ENCODE measurements at regions not wholly inside any gene's neighbourhood (a gene's known extent, or its start where the extent isn't known, plus 50 kb on each side); places are given as distances from the start of the nearest gene placed in this dataset.
"Not testable (repeated sequence)": the region's sequence is repeated elsewhere in the genome, so short reads cannot be mapped to it uniquely, and the experiment has no call there.

DNA sequence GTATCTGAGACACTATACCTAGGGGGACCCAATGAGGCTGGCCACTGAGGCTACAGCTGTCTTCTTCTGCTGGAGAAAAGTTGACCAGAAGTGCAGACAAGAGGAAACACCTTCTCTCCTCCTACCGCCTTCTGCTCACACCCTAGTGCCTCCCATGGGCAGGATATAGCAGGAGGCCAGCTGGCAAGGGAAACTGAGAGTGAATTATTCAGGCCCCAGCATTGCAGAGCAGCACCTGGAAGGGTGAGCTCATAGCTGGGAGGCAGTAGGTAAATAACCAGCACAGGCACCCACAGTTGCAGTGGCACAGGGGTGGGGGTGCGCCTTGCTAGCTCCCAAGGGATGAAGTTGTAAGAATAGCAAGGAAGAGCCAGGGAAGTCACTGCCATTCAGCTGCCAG is 267.4 kb upstream of the NCAM1 start:
- Histone ChIP-seq H3K4me3 (ENCODE audit: insufficient read depth, low read depth, low read length) (no peak overlapping the region), H3K4me1 (ENCODE audit: control insufficient read depth, insufficient read depth, low read length) (peaks cover 23% of the 10 kb centered on the region), H3K36me3 (ENCODE audit: control insufficient read depth, insufficient read depth, low read length) (no peaks in the 10 kb centered on the region), H3K9me3 (ENCODE audit: control insufficient read depth, low read length) (no peaks in the 10 kb centered on the region), H3K27me3 (ENCODE audit: control insufficient read depth, insufficient read depth, low read length, poor library complexity, severe bottlenecking) (no peaks in the 10 kb centered on the region), H3K27ac (ENCODE audit: insufficient read depth, low read depth, low read length, poor library complexity, severe bottlenecking) (no peak overlapping the region)
- WGBS, 2 experiments = 86 to 92% methylated on average over 2 of the region's 2 CpGs

DNA sequence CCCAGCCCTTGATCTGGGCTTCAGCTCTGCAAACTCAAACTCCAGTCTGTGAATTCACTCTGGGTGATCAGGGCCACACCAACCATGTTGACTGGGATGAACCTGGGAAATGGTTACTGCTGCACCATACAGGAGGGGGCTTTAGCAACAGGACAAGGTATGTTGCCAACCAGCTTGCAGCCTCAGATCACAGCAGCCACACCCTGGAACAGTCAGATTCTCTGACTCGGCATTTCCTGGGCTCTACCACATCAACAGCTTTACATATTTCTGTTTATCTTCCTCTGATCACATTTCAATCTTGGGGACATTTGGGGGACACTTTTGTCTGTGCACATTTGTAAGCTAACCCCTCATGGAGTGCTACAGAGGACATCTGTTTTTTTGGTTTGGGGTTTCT is 267.0 kb upstream of the NCAM1 start:
- Histone ChIP-seq H3K4me1 (ENCODE audit: control insufficient read depth, insufficient read depth, low read length) (peaks cover 25% of the 10 kb centered on the region), H3K27ac (ENCODE audit: insufficient read depth, low read depth, low read length, poor library complexity, severe bottlenecking) (no peak overlapping the region), H3K27me3 (ENCODE audit: control insufficient read depth, insufficient read depth, low read length, poor library complexity, severe bottlenecking) (no peaks in the 10 kb centered on the region), H3K36me3 (ENCODE audit: control insufficient read depth, insufficient read depth, low read length) (no peaks in the 10 kb centered on the region), H3K9me3 (ENCODE audit: control insufficient read depth, low read length) (no peaks in the 10 kb centered on the region), H3K4me3 (ENCODE audit: insufficient read depth, low read depth, low read length) (no peak overlapping the region)
- WGBS, 2 experiments = 91 to 96% methylated on average over 1 of the region's 1 CpG

DNA sequence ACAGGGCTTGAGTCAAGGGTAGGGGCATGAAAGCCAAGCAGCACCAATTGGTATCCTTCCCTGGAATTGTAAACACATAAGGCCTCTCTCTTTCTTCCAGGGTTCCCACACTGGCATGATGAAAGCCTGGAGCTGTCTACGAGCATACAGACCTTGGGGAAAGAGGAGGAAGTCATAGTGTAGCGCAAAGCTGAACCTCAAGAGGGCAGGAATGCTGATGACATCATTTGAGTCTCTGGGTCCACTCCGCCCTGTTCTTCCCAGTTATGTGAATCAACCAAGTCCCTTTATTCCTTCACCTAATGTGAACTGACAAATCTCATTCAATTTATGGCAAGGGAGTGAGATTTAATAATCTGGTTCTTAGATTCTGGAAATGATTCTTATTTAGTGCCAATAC is 266.4 kb upstream of the NCAM1 start:
- Histone ChIP-seq H3K4me1 (ENCODE audit: control insufficient read depth, insufficient read depth, low read length) (peaks cover 25% of the 10 kb centered on the region), H3K27ac (ENCODE audit: insufficient read depth, low read depth, low read length, poor library complexity, severe bottlenecking) (no peak overlapping the region), H3K36me3 (ENCODE audit: control insufficient read depth, insufficient read depth, low read length) (no peaks in the 10 kb centered on the region), H3K9me3 (ENCODE audit: control insufficient read depth, low read length) (no peaks in the 10 kb centered on the region), H3K4me3 (ENCODE audit: insufficient read depth, low read depth, low read length) (no peak overlapping the region), H3K27me3 (ENCODE audit: control insufficient read depth, insufficient read depth, low read length, poor library complexity, severe bottlenecking) (no peaks in the 10 kb centered on the region)
- 87 to 93% methylated on average over 3 of the region's 3 CpGs for WGBS, 2 experiments

GRCh38 chr11:112697391-112698178 is 263.6 kb upstream of the NCAM1 start:
- H3K36me3 ChIP-seq (ENCODE audit: control insufficient read depth, insufficient read depth, low read length) = no peaks in the 10 kb centered on the region
- H3K4me1 ChIP-seq (ENCODE audit: control insufficient read depth, insufficient read depth, low read length) = peaks cover 25% of the 10 kb centered on the region
- H3K27ac ChIP-seq (ENCODE audit: insufficient read depth, low read depth, low read length, poor library complexity, severe bottlenecking) = peak overlapping the region; percentile 65
- WGBS, 2 experiments = 43 to 58% methylated on average over 9 to 10 of the region's 10 CpGs
- no peaks in the 10 kb centered on the region for H3K27me3 ChIP-seq (ENCODE audit: control insufficient read depth, insufficient read depth, low read length, poor library complexity, severe bottlenecking)
- no peaks in the 10 kb centered on the region for H3K9me3 ChIP-seq (ENCODE audit: control insufficient read depth, low read length)
- H3K4me3 ChIP-seq (ENCODE audit: insufficient read depth, low read depth, low read length) = no peak overlapping the region

GRCh38 chr11:112705148-112705547 is 256.1 kb upstream of the NCAM1 start:
- Histone ChIP-seq H3K9me3 (ENCODE audit: control insufficient read depth, low read length) (peaks cover 3% of the 10 kb centered on the region), H3K4me1 (ENCODE audit: control insufficient read depth, insufficient read depth, low read length) (no peaks in the 10 kb centered on the region), H3K27me3 (ENCODE audit: control insufficient read depth, insufficient read depth, low read length, poor library complexity, severe bottlenecking) (no peaks in the 10 kb centered on the region), H3K4me3 (ENCODE audit: insufficient read depth, low read depth, low read length) (no peak overlapping the region), H3K36me3 (ENCODE audit: control insufficient read depth, insufficient read depth, low read length) (no peaks in the 10 kb centered on the region), H3K27ac (ENCODE audit: insufficient read depth, low read depth, low read length, poor library complexity, severe bottlenecking) (no peak overlapping the region)
- 91 to 95% methylated on average over 2 of the region's 2 CpGs for WGBS, 2 experiments

GRCh38 chr11:112706863-112707262 is 254.4 kb upstream of the NCAM1 start:
- no peaks in the 10 kb centered on the region for H3K4me1 ChIP-seq (ENCODE audit: control insufficient read depth, insufficient read depth, low read length)

DNA sequence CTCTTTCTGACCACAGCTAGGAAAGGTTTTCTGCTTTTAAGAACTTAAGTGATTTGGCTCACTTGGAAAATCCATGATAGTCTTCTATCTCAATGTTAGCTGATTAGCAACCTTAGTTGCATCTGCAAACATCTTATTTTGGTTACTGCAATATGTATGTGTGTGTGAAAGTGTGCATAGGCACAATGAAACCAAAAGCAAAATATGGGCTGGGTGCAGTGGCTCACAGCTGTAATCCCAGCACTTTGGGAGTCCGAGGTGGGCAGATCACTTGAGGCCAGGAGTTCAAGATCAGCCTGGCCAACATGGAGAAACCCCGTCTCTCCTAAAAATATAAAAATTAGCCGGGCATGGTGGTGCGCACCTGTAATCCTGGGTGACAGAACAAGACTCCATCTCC is 246.9 kb upstream of the NCAM1 start:
- H3K9me3 ChIP-seq (ENCODE audit: control insufficient read depth, low read length); H3K36me3 ChIP-seq (ENCODE audit: control insufficient read depth, insufficient read depth, low read length); H3K4me3 ChIP-seq (ENCODE audit: insufficient read depth, low read depth, low read length); H3K27ac ChIP-seq (ENCODE audit: insufficient read depth, low read depth, low read length, poor library complexity, severe bottlenecking); H3K4me1 ChIP-seq (ENCODE audit: control insufficient read depth, insufficient read depth, low read length); H3K27me3 ChIP-seq (ENCODE audit: control insufficient read depth, insufficient read depth, low read length, poor library complexity, severe bottlenecking): not testable (repeated sequence)
- 86 to 96% methylated on average over 4 of the region's 4 CpGs for WGBS, 2 experiments

More at GRCh38 chr11:112706863-112707262, 254.4 kb upstream of the NCAM1 start:
- Histone ChIP-seq H3K4me3 (ENCODE audit: insufficient read depth, low read depth, low read length) (no peak overlapping the region), H3K27me3 (ENCODE audit: control insufficient read depth, insufficient read depth, low read length, poor library complexity, severe bottlenecking) (no peaks in the 10 kb centered on the region), H3K27ac (ENCODE audit: insufficient read depth, low read depth, low read length, poor library complexity, severe bottlenecking) (no peak overlapping the region), H3K9me3 (ENCODE audit: control insufficient read depth, low read length) (peaks cover 3% of the 10 kb centered on the region), H3K36me3 (ENCODE audit: control insufficient read depth, insufficient read depth, low read length) (no peaks in the 10 kb centered on the region)
- 97 to 100% methylated on average over 1 of the region's 1 CpG for WGBS, 2 experiments

- 100% methylated on average over 1 of the region's 2 CpGs; no CpG with 5 or more reads in 1 of the 2 experiments for WGBS, 2 experiments
Measured at GRCh38 chr11:112715056-112715455, 246.2 kb upstream of the NCAM1 start.

DNA sequence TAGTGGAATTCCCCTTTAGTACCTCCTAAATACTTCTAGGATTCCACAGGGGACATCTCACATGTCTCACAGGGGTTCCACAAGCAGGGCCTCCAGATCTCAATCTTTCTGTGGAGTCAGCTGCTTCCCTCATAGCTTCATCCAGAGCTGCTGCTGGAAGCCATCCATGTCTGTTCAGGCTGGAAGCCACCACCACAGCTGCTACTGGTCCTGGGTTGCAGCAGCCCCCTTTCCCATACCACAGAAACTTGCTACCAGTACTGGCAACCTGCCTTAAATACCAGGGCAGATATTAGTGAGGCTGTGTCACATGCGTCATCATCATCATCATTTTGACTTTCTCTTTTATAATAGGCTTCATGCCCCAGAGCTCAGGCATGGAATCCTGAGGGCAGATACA is 242.7 kb upstream of the NCAM1 start:
- no peak overlapping the region for H3K27ac ChIP-seq (ENCODE audit: insufficient read depth, low read depth, low read length, poor library complexity, severe bottlenecking)
- no peaks in the 10 kb centered on the region for H3K4me1 ChIP-seq (ENCODE audit: control insufficient read depth, insufficient read depth, low read length)
- H3K9me3 ChIP-seq (ENCODE audit: control insufficient read depth, low read length) = no peaks in the 10 kb centered on the region

More at GRCh38 chr11:112715056-112715455, 246.2 kb upstream of the NCAM1 start:
- Histone ChIP-seq H3K27me3 (ENCODE audit: control insufficient read depth, insufficient read depth, low read length, poor library complexity, severe bottlenecking) (no peaks in the 10 kb centered on the region), H3K4me1 (ENCODE audit: control insufficient read depth, insufficient read depth, low read length) (no peaks in the 10 kb centered on the region), H3K9me3 (ENCODE audit: control insufficient read depth, low read length) (no peaks in the 10 kb centered on the region), H3K4me3 (ENCODE audit: insufficient read depth, low read depth, low read length) (no peak overlapping the region), H3K27ac (ENCODE audit: insufficient read depth, low read depth, low read length, poor library complexity, severe bottlenecking) (no peak overlapping the region), H3K36me3 (ENCODE audit: control insufficient read depth, insufficient read depth, low read length) (no peaks in the 10 kb centered on the region)

GRCh38 chr11:112719736-112720525 is 241.3 kb upstream of the NCAM1 start:
- 93 to 95% methylated on average over 11 of the region's 11 CpGs for WGBS, 2 experiments
- H3K36me3 ChIP-seq (ENCODE audit: control insufficient read depth, insufficient read depth, low read length) = no peaks in the 10 kb centered on the region
- H3K27me3 ChIP-seq (ENCODE audit: control insufficient read depth, insufficient read depth, low read length, poor library complexity, severe bottlenecking) = no peaks in the 10 kb centered on the region
- H3K27ac ChIP-seq (ENCODE audit: insufficient read depth, low read depth, low read length, poor library complexity, severe bottlenecking) = no peak overlapping the region
- no peaks in the 10 kb centered on the region for H3K4me1 ChIP-seq (ENCODE audit: control insufficient read depth, insufficient read depth, low read length)
- H3K4me3 ChIP-seq (ENCODE audit: insufficient read depth, low read depth, low read length) = no peak overlapping the region
- no peaks in the 10 kb centered on the region for H3K9me3 ChIP-seq (ENCODE audit: control insufficient read depth, low read length)

More for the DNA sequence above, 242.7 kb upstream of the NCAM1 start:
- WGBS, 2 experiments = 36 to 41% methylated on average over 1 of the region's 1 CpG
- no peaks in the 10 kb centered on the region for H3K27me3 ChIP-seq (ENCODE audit: control insufficient read depth, insufficient read depth, low read length, poor library complexity, severe bottlenecking)
- H3K4me3 ChIP-seq (ENCODE audit: insufficient read depth, low read depth, low read length) = no peak overlapping the region
- no peaks in the 10 kb centered on the region for H3K36me3 ChIP-seq (ENCODE audit: control insufficient read depth, insufficient read depth, low read length)
